WTC11 (cell line): ENCODE measurements at regions not wholly inside any gene's neighbourhood (a gene's known extent, or its start where the extent isn't known, plus 50 kb on each side); places are given as distances from the start of the nearest gene placed in this dataset.
"Not testable (repeated sequence)": the region's sequence is repeated elsewhere in the genome, so short reads cannot be mapped to it uniquely, and the experiment has no call there.

Source experiments
- ATAC-seq: fragments of 200-7000 bp; cut with Tn5 transposase; 2 replicates; pipeline ENCODE4 v1.10.0; 2021; ENCODE audit warnings: mild to moderate bottlenecking, moderate library complexity
- CTCF ChIA-PET: fragments of 300-600 bp; sonication (Branson Sonifier 250); formaldehyde crosslinking; loops from one replicate; lab custom pipeline; 2021; ENCODE audit warnings: antibody characterized with exemption; lab: Charles Lee
- POLR2A ChIA-PET: fragments of 350-600 bp; sonication (Branson Sonifier 250); formaldehyde crosslinking; loops from one replicate; lab custom pipeline; 2021; ENCODE audit warnings: antibody characterized with exemption; lab: Charles Lee
- DNase-seq: peaks from one replicate; pipeline ENCODE4 v3.0.0; 2021; ENCODE audit warnings: low spot score
- H3K27ac Mint-ChIP-seq: 2 replicates; pipeline ENCODE4 v1.8.0; 2021; ENCODE audit warnings: mixed read lengths
- H3K27me3 Mint-ChIP-seq: 2 replicates; pipeline ENCODE4 v1.8.0; 2021; ENCODE audit warnings: low read depth, mild to moderate bottlenecking, moderate library complexity, mixed read lengths
- H3K36me3 Mint-ChIP-seq: 2 replicates; pipeline ENCODE4 v1.8.0; 2021; ENCODE audit warnings: mixed read lengths
- H3K4me1 Mint-ChIP-seq: 2 replicates; pipeline ENCODE4 v1.8.0; 2022; ENCODE audit warnings: mixed read lengths
- H3K4me3 Mint-ChIP-seq: 2 replicates; pipeline ENCODE4 v1.8.0; 2021; ENCODE audit warnings: mild to moderate bottlenecking, moderate library complexity, mixed read lengths
- H3K9me3 Mint-ChIP-seq: 2 replicates; pipeline ENCODE4 v1.8.0; 2021; ENCODE audit warnings: mixed read lengths
- CREM ChIP-seq: sonication (generic); formaldehyde crosslinking; IDR thresholded peaks from 2 replicates; pipeline ENCODE4 v1.8.1; 2022; ENCODE audit warnings: mild to moderate bottlenecking, missing genetic modification reagents, moderate library complexity
- ELF4 ChIP-seq: sonication (generic); formaldehyde crosslinking; IDR thresholded peaks from 2 replicates; pipeline ENCODE4 v1.8.1; 2022; ENCODE audit warnings: low read depth, mild to moderate bottlenecking, moderate library complexity, missing genetic modification reagents
- ETV6 ChIP-seq: sonication (generic); formaldehyde crosslinking; IDR thresholded peaks from 2 replicates; pipeline ENCODE4 v1.8.1; 2022; ENCODE audit warnings: mild to moderate bottlenecking, missing genetic modification reagents
- GTF2I ChIP-seq: fragments of 250-450 bp; sonication (Bioruptor Pico); conservative IDR thresholded peaks from 2 replicates; pipeline ENCODE4 v1.4.0; 2021; ENCODE audit warnings: mild to moderate bottlenecking
- JUN ChIP-seq: sonication (generic); formaldehyde crosslinking; IDR thresholded peaks from 2 replicates; pipeline ENCODE4 v1.8.0; 2023; ENCODE audit warnings: mild to moderate bottlenecking, missing genetic modification reagents
- NFYB ChIP-seq: sonication (generic); formaldehyde crosslinking; conservative IDR thresholded peaks from 2 replicates; pipeline ENCODE4 v1.8.0; 2022; ENCODE audit warnings: low read depth, missing genetic modification reagents
- OVOL2 ChIP-seq: fragments of 250-450 bp; sonication (Bioruptor Pico); IDR thresholded peaks from 2 replicates; pipeline ENCODE4 v1.9.0; 2021; ENCODE audit warnings: mild to moderate bottlenecking, borderline replicate concordance
- SMAD3 ChIP-seq: sonication (generic); formaldehyde crosslinking; IDR thresholded peaks from 2 replicates; pipeline ENCODE4 v1.8.0; 2022; ENCODE audit warnings: missing genetic modification reagents, mild to moderate bottlenecking, borderline replicate concordance
- TEAD1 ChIP-seq: sonication (generic); formaldehyde crosslinking; IDR thresholded peaks from 2 replicates; pipeline ENCODE4 v1.8.0; 2022; ENCODE audit warnings: mild to moderate bottlenecking, missing genetic modification reagents
- TP53 ChIP-seq: sonication (generic); formaldehyde crosslinking; IDR thresholded peaks from 2 replicates; pipeline ENCODE4 v1.8.1; 2023; ENCODE audit warnings: mild to moderate bottlenecking, missing genetic modification reagents
- ZNF121 ChIP-seq: sonication (generic); formaldehyde crosslinking; IDR thresholded peaks from 2 replicates; pipeline ENCODE4 v1.8.0; 2023; ENCODE audit warnings: missing genetic modification reagents
- ZNF219 ChIP-seq: sonication (generic); formaldehyde crosslinking; IDR thresholded peaks from 2 replicates; pipeline ENCODE4 v1.8.0; 2023; ENCODE audit warnings: missing genetic modification reagents, mild to moderate bottlenecking, borderline replicate concordance
- ZNF232 ChIP-seq: sonication (generic); formaldehyde crosslinking; IDR thresholded peaks from 2 replicates; pipeline ENCODE4 v1.8.0; 2022; ENCODE audit warnings: mild to moderate bottlenecking, missing genetic modification reagents
- ZNF317 ChIP-seq: sonication (generic); formaldehyde crosslinking; IDR thresholded peaks from 2 replicates; pipeline ENCODE4 v1.8.1; 2023; ENCODE audit warnings: low read depth, mild to moderate bottlenecking, moderate library complexity, missing genetic modification reagents, borderline replicate concordance
- ZNF416 ChIP-seq: fragments of 250-450 bp; sonication (Bioruptor Pico); IDR thresholded peaks from 2 replicates; pipeline ENCODE4 v1.9.0; 2021; ENCODE audit warnings: mild to moderate bottlenecking, inconsistent platforms
- ZNF423 ChIP-seq: fragments of 250-450 bp; sonication (Bioruptor Pico); IDR thresholded peaks from 2 replicates; pipeline ENCODE4 v2.1.2; 2022; ENCODE audit warnings: mild to moderate bottlenecking, moderate library complexity
- TF ChIP-seq, protein P1 (sequence below): fragments of 200-600 bp; IDR thresholded peaks from 2 replicates; pipeline ENCODE4 v1.8.0; 2022; ENCODE audit warnings: antibody characterized with exemption
- TF ChIP-seq, protein P2 (sequence below): sonication (generic); formaldehyde crosslinking; IDR thresholded peaks from 2 replicates; pipeline ENCODE4 v1.8.1; 2022; ENCODE audit warnings: low read depth, mild to moderate bottlenecking, moderate library complexity, missing genetic modification reagents, borderline replicate concordance
- TF ChIP-seq, protein P3 (sequence below): sonication (generic); formaldehyde crosslinking; IDR thresholded peaks from 2 replicates; pipeline ENCODE4 v1.8.0; 2023; ENCODE audit warnings: missing genetic modification reagents
- TF ChIP-seq, protein P4 (sequence below): fragments of 250-450 bp; sonication (Bioruptor Pico); IDR thresholded peaks from 2 replicates; pipeline ENCODE4 v2.1.2; 2022; ENCODE audit warnings: mild to moderate bottlenecking, moderate library complexity
- TF ChIP-seq, protein P5 (sequence below): sonication (generic); formaldehyde crosslinking; IDR thresholded peaks from 2 replicates; pipeline ENCODE4 v1.8.0; 2022; ENCODE audit warnings: mild to moderate bottlenecking, missing genetic modification reagents
- TF ChIP-seq, protein P6 (sequence below): sonication (generic); formaldehyde crosslinking; IDR thresholded peaks from 2 replicates; pipeline ENCODE4 v1.8.1; 2022; ENCODE audit warnings: mild to moderate bottlenecking, missing genetic modification reagents, moderate library complexity, borderline replicate concordance
- TF ChIP-seq, protein P7 (sequence below): sonication (generic); formaldehyde crosslinking; IDR thresholded peaks from 2 replicates; pipeline ENCODE4 v1.8.0; 2022; ENCODE audit warnings: mild to moderate bottlenecking, missing genetic modification reagents

DNA sequence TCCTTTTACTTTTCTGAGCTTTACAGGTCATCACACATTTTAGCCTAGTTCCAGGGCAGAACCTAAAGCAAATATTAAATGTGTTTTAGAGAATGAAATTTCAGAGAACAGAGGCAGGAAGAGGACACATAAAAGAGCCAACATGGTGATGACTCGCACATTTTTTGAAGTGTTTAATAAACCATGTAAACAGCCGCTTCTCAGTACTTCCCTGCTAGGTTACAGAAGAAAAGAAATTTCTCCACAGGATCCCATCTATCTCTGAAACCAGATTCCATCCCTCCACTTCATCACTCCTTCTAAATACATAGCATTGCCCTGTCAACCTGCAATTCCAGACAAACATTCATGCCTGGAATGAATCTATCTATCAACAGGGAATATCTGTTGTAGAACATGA, 949.5 kb upstream of the PCDH7 start (continued):
- TF ChIP-seq, protein P1, sequence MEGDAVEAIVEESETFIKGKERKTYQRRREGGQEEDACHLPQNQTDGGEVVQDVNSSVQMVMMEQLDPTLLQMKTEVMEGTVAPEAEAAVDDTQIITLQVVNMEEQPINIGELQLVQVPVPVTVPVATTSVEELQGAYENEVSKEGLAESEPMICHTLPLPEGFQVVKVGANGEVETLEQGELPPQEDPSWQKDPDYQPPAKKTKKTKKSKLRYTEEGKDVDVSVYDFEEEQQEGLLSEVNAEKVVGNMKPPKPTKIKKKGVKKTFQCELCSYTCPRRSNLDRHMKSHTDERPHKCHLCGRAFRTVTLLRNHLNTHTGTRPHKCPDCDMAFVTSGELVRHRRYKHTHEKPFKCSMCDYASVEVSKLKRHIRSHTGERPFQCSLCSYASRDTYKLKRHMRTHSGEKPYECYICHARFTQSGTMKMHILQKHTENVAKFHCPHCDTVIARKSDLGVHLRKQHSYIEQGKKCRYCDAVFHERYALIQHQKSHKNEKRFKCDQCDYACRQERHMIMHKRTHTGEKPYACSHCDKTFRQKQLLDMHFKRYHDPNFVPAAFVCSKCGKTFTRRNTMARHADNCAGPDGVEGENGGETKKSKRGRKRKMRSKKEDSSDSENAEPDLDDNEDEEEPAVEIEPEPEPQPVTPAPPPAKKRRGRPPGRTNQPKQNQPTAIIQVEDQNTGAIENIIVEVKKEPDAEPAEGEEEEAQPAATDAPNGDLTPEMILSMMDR = no peak
- TF ChIP-seq, protein P2, sequence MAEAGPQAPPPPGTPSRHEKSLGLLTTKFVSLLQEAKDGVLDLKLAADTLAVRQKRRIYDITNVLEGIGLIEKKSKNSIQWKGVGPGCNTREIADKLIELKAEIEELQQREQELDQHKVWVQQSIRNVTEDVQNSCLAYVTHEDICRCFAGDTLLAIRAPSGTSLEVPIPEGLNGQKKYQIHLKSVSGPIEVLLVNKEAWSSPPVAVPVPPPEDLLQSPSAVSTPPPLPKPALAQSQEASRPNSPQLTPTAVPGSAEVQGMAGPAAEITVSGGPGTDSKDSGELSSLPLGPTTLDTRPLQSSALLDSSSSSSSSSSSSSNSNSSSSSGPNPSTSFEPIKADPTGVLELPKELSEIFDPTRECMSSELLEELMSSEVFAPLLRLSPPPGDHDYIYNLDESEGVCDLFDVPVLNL (CRISPR knock-in tag) = no peak
- TF ChIP-seq ZNF232 (CRISPR knock-in tag) = no peak
- TF ChIP-seq NFYB (CRISPR knock-in tag) = no peak
- no peak for TF ChIP-seq ZNF317 (CRISPR knock-in tag)

DNA sequence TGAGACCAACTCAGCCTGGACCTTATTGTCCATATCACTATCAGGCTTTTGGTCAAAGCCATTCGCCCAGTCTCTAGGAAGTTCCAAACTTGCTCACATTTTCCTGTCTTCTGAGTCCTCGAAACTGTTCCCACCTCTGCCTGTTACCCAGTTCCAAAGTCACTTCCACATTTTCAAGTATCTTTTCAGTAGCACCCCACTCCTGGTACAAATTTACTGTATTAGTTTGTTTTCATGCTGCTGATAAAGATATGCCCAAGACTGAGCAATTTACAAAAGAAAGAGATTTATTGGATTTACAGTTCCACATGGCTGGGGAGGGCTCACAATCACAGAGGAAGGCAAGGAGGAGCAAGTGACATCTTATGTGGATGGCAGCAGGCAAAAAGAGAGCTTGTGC, 932.0 kb upstream of the PCDH7 start:
- POLR2A ChIA-PET, ATAC-seq, H3K27ac Mint-ChIP-seq, CTCF ChIA-PET, H3K4me1 Mint-ChIP-seq, H3K27me3 Mint-ChIP-seq, DNase-seq, H3K4me3 Mint-ChIP-seq: not testable (repeated sequence)
- peaks cover 26% of the 10 kb centered on the region for H3K36me3 Mint-ChIP-seq
- H3K9me3 Mint-ChIP-seq = peaks cover 46% of the 10 kb centered on the region

DNA sequence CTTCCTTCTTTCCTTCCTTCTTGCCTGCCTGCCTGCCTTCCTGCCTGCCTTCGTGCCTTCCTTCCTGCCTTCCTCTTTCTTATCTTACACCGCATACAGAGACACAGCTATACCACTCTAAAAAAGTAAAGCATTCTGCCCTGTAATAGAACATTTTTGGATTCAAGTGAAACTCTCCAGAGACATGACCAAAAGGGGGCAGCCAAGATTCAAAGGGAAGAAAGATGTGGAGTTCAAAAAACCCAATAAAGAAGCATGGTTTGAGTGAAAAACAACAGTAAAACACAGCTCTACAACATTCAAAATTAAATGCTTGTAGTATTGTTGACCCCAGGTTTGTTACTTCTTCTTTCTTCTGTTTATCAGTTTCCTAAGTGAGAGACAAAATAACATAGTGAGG, 914.9 kb upstream of the PCDH7 start:
- ATAC-seq (peak; percentile 84), DNase-seq (peak; percentile 16)
- CTCF ChIA-PET = no interaction called here

More for the DNA sequence above, 914.9 kb upstream of the PCDH7 start:
- Mint-ChIP-seq H3K4me3 (no peak overlapping the region), H3K27me3 (peaks cover 2% of the 10 kb centered on the region; the same call in 1 of the 2 replicates), H3K9me3 (peaks cover 19% of the 10 kb centered on the region)
- POLR2A ChIA-PET = no interaction called here
- TF ChIP-seq ZNF416 (CRISPR knock-in tag) (no peak), CREM (no peak), SMAD3 (CRISPR knock-in tag) (no peak), NFYB (CRISPR knock-in tag) (no peak), OVOL2 (CRISPR knock-in tag) (no peak), TP53 (CRISPR knock-in tag) (no peak), ZNF219 (CRISPR knock-in tag) (no peak), ZNF423 (CRISPR knock-in tag) (no peak), ELF4 (no peak), TEAD1 (CRISPR knock-in tag) (no peak), ETV6 (CRISPR knock-in tag) (no peak), ZNF121 (CRISPR knock-in tag) (no peak), GTF2I (CRISPR knock-in tag) (no peak), JUN (CRISPR knock-in tag) (no peak)
- TF ChIP-seq, protein P3, sequence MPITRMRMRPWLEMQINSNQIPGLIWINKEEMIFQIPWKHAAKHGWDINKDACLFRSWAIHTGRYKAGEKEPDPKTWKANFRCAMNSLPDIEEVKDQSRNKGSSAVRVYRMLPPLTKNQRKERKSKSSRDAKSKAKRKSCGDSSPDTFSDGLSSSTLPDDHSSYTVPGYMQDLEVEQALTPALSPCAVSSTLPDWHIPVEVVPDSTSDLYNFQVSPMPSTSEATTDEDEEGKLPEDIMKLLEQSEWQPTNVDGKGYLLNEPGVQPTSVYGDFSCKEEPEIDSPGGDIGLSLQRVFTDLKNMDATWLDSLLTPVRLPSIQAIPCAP (CRISPR knock-in tag) = no peak
- TF ChIP-seq, protein P4, sequence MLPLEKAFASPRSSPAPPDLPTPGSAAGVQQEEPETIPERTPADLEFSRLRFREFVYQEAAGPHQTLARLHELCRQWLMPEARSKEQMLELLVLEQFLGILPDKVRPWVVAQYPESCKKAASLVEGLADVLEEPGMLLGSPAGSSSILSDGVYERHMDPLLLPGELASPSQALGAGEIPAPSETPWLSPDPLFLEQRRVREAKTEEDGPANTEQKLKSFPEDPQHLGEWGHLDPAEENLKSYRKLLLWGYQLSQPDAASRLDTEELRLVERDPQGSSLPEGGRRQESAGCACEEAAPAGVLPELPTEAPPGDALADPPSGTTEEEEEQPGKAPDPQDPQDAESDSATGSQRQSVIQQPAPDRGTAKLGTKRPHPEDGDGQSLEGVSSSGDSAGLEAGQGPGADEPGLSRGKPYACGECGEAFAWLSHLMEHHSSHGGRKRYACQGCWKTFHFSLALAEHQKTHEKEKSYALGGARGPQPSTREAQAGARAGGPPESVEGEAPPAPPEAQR = no peak
- TF ChIP-seq, protein P5, sequence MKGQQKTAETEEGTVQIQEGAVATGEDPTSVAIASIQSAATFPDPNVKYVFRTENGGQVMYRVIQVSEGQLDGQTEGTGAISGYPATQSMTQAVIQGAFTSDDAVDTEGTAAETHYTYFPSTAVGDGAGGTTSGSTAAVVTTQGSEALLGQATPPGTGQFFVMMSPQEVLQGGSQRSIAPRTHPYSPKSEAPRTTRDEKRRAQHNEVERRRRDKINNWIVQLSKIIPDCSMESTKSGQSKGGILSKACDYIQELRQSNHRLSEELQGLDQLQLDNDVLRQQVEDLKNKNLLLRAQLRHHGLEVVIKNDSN (CRISPR knock-in tag) = no peak
- TF ChIP-seq, protein P6, sequence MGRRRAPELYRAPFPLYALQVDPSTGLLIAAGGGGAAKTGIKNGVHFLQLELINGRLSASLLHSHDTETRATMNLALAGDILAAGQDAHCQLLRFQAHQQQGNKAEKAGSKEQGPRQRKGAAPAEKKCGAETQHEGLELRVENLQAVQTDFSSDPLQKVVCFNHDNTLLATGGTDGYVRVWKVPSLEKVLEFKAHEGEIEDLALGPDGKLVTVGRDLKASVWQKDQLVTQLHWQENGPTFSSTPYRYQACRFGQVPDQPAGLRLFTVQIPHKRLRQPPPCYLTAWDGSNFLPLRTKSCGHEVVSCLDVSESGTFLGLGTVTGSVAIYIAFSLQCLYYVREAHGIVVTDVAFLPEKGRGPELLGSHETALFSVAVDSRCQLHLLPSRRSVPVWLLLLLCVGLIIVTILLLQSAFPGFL = no peak
- TF ChIP-seq, protein P7, sequence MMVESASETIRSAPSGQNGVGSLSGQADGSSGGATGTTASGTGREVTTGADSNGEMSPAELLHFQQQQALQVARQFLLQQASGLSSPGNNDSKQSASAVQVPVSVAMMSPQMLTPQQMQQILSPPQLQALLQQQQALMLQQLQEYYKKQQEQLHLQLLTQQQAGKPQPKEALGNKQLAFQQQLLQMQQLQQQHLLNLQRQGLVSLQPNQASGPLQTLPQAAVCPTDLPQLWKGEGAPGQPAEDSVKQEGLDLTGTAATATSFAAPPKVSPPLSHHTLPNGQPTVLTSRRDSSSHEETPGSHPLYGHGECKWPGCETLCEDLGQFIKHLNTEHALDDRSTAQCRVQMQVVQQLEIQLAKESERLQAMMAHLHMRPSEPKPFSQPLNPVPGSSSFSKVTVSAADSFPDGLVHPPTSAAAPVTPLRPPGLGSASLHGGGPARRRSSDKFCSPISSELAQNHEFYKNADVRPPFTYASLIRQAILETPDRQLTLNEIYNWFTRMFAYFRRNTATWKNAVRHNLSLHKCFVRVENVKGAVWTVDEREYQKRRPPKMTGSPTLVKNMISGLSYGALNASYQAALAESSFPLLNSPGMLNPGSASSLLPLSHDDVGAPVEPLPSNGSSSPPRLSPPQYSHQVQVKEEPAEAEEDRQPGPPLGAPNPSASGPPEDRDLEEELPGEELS (CRISPR knock-in tag) = no peak
- TF ChIP-seq, all 79 proteins: peak for 0
- Mint-ChIP-seq H3K27ac (no peak overlapping the region), H3K36me3 (peaks cover 13% of the 10 kb centered on the region), H3K4me1 (peaks cover 12% of the 10 kb centered on the region)
